ENCODE measurements at regions not wholly inside any gene's neighbourhood (a gene's known extent, or its start where the extent isn't known, plus 50 kb on each side); places are given as distances from the start of the nearest gene placed in this dataset.

DNA sequence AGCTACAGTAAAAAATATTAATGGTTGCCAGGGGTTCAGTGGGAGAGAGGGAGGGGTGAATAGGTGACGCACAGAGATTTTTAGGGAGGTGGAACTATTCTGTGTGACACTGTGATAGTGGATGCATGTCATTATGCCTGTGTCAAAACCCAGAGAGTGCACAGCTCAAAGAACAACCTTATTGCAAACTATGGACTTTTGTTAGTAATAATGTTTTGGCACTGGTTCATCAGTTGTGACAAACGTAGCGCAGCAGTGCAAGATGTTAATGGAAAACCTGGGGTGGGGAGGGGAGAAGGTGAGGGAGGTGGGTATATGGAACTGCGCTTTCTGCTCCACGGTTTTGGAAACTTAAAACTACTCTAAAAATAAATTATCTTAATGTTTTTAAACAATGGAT is 134.6 kb upstream of the RFC3 start:
- Histone ChIP-seq H3K27ac (ENCODE audit: low read length) (no peak overlapping the region), H4K20me1 (ENCODE audit: insufficient read depth) (no peaks in the 10 kb centered on the region), H3F3A (ENCODE audit: insufficient read depth, low read length, poor library complexity, severe bottlenecking) (no peaks in the 10 kb centered on the region), H3K4me3 (ENCODE audit: low read length) (no peak overlapping the region), H3K27me3 (ENCODE audit: insufficient read depth, low read depth, low read length) (no peaks in the 10 kb centered on the region), H3K79me2 (replicated peaks; ENCODE audit: insufficient read depth, low read length) (no peaks in the 10 kb centered on the region), H3K4me2 (ENCODE audit: low read length) (no peak overlapping the region), H3K9me3 (ENCODE audit: low read length) (no peaks in the 10 kb centered on the region), H3K36me3 (ENCODE audit: insufficient read depth, low read length) (no peaks in the 10 kb centered on the region), H3K9ac (ENCODE audit: low read length) (no peak overlapping the region), H2AFZ (ENCODE audit: low read depth, low read length) (no peak overlapping the region), H3K9me2 (ENCODE audit: insufficient read depth, low read length) (no peaks in the 10 kb centered on the region)
- TF ChIP-seq, protein P1, sequence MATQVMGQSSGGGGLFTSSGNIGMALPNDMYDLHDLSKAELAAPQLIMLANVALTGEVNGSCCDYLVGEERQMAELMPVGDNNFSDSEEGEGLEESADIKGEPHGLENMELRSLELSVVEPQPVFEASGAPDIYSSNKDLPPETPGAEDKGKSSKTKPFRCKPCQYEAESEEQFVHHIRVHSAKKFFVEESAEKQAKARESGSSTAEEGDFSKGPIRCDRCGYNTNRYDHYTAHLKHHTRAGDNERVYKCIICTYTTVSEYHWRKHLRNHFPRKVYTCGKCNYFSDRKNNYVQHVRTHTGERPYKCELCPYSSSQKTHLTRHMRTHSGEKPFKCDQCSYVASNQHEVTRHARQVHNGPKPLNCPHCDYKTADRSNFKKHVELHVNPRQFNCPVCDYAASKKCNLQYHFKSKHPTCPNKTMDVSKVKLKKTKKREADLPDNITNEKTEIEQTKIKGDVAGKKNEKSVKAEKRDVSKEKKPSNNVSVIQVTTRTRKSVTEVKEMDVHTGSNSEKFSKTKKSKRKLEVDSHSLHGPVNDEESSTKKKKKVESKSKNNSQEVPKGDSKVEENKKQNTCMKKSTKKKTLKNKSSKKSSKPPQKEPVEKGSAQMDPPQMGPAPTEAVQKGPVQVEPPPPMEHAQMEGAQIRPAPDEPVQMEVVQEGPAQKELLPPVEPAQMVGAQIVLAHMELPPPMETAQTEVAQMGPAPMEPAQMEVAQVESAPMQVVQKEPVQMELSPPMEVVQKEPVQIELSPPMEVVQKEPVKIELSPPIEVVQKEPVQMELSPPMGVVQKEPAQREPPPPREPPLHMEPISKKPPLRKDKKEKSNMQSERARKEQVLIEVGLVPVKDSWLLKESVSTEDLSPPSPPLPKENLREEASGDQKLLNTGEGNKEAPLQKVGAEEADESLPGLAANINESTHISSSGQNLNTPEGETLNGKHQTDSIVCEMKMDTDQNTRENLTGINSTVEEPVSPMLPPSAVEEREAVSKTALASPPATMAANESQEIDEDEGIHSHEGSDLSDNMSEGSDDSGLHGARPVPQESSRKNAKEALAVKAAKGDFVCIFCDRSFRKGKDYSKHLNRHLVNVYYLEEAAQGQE (IDR thresholded peaks at IDR 0.05; ENCODE audit: borderline replicate concordance) = no peak
- TF ChIP-seq TAF1 (IDR thresholded peaks at IDR 0.05; ENCODE audit: low read depth) = no peak

DNA sequence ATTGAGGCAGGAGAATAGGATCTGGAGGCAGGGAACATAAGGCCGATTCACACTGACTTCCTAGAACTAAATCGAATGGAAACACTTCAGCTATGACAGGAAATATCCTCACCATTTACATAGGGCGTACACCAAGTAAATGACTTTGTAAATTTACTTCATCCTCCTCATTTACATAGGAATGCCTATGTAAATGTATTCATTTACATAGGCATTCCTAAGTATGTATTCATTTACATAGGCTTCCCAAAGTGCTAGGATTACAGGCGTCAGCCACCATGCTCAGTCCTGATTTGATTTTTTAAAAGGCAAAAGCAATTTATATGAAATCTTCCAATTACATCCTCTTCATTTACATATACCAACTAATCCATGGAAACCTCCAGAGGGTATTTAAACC is 133.1 kb upstream of the RFC3 start:
- Histone ChIP-seq H3K9ac (ENCODE audit: low read length) (no peak overlapping the region), H3K27me3 (ENCODE audit: insufficient read depth, low read depth, low read length) (no peaks in the 10 kb centered on the region), H3K4me3 (ENCODE audit: low read length) (no peak overlapping the region), H3K79me2 (replicated peaks; ENCODE audit: insufficient read depth, low read length) (no peaks in the 10 kb centered on the region), H4K20me1 (ENCODE audit: insufficient read depth) (no peaks in the 10 kb centered on the region), H2AFZ (ENCODE audit: low read depth, low read length) (no peak overlapping the region), H3K9me2 (ENCODE audit: insufficient read depth, low read length) (no peaks in the 10 kb centered on the region), H3K36me3 (ENCODE audit: insufficient read depth, low read length) (no peaks in the 10 kb centered on the region), H3K4me2 (ENCODE audit: low read length) (no peak overlapping the region), H3K27ac (ENCODE audit: low read length) (no peak overlapping the region), H3F3A (ENCODE audit: insufficient read depth, low read length, poor library complexity, severe bottlenecking) (no peaks in the 10 kb centered on the region), H3K9me3 (ENCODE audit: low read length) (no peaks in the 10 kb centered on the region)
- TF ChIP-seq EP300 (conservative IDR thresholded peaks at IDR 0.05; ENCODE audit: poor library complexity, severe bottlenecking) (no peak), RAD21 (conservative IDR thresholded peaks at IDR 0.05) (no peak), SMC3 (conservative IDR thresholded peaks at IDR 0.05; ENCODE audit: poor library complexity) (no peak), MXI1 (conservative IDR thresholded peaks at IDR 0.05; ENCODE audit: poor library complexity, severe bottlenecking) (no peak), EZH2 (IDR thresholded peaks at IDR 0.05; ENCODE audit: borderline replicate concordance, insufficient read depth, low read length, poor library complexity, severe bottlenecking) (no peak), TAF1 (IDR thresholded peaks at IDR 0.05; ENCODE audit: low read depth) (no peak), POLR2AphosphoS5 (IDR thresholded peaks at IDR 0.05) (no peak)
- TF ChIP-seq, protein P1 (IDR thresholded peaks at IDR 0.05; ENCODE audit: borderline replicate concordance) = no peak
- TF ChIP-seq, protein P2, sequence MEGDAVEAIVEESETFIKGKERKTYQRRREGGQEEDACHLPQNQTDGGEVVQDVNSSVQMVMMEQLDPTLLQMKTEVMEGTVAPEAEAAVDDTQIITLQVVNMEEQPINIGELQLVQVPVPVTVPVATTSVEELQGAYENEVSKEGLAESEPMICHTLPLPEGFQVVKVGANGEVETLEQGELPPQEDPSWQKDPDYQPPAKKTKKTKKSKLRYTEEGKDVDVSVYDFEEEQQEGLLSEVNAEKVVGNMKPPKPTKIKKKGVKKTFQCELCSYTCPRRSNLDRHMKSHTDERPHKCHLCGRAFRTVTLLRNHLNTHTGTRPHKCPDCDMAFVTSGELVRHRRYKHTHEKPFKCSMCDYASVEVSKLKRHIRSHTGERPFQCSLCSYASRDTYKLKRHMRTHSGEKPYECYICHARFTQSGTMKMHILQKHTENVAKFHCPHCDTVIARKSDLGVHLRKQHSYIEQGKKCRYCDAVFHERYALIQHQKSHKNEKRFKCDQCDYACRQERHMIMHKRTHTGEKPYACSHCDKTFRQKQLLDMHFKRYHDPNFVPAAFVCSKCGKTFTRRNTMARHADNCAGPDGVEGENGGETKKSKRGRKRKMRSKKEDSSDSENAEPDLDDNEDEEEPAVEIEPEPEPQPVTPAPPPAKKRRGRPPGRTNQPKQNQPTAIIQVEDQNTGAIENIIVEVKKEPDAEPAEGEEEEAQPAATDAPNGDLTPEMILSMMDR (IDR thresholded peaks at IDR 0.05; ENCODE audit: poor library complexity, severe bottlenecking) = no peak
